ENCODE measurements at regions not wholly inside any gene's neighbourhood (a gene's known extent, or its start where the extent isn't known, plus 50 kb on each side); places are given as distances from the start of the nearest gene placed in this dataset.
"Not testable (repeated sequence)": the region's sequence is repeated elsewhere in the genome, so short reads cannot be mapped to it uniquely, and the experiment has no call there.

DNA sequence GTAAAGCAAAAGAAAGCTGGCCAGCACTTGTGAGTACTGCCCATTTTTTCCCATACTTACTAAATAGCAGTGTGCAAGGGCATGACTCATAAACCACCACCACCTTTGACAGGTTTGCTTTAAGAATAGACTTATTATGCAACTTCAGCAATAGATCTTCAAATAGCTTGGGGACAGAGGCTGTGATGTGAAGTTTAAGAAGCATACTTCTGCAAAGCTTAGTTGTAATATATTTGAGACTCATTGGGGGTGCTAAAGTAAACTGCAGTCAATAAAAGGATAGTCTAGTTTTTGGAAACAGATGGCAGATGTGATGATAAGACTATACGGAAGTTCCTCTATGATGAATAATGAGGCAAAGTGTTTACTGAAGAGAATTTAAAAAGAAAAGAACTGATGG lies 210.0 kb downstream of the PLA2G4A start:
- DNase-seq (ENCODE audit: low spot score) (no peak), ATAC-seq (no peak)

DNA sequence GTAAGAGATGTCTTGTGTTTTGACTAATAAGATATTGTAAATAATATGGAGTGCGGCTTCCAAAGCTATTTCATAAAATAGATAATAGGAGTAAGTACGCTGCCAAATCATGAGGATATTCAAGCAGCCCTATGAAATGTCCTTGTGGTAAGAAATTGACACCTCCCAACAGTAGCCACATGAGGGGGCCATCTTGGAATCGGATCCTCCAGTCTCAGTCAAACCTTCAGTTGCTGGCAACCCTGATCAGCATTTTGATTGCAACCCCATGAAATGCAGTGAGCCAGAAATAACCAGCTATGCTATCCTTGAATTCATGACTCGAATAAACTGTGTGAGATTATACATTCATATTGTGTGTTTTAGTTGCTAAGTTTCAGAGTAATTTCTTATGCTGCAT lies 212.4 kb downstream of the PLA2G4A start:
- no peak for ATAC-seq
- DNase-seq (ENCODE audit: low spot score): no peak

DNA sequence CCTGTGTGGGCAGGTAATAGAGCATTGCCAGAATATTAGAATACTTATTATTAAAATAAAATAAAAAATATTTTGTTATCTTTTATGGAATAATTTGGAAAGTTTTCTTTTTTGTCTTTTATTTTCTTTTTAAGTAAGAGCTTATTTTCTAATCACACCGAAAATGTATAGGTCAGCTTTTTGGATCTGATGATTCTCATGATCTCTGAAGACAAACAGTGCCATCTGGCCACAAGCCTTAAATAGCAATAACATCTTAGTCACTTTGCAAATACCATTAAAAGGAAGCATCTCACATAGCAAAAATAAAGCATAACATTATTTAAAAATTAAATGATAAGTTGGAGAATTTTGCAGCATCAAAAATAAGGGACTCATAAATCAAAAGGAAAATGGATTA lies 213.8 kb downstream of the PLA2G4A start:
- DNase-seq (ENCODE audit: low spot score) (no peak), ATAC-seq (no peak)

DNA sequence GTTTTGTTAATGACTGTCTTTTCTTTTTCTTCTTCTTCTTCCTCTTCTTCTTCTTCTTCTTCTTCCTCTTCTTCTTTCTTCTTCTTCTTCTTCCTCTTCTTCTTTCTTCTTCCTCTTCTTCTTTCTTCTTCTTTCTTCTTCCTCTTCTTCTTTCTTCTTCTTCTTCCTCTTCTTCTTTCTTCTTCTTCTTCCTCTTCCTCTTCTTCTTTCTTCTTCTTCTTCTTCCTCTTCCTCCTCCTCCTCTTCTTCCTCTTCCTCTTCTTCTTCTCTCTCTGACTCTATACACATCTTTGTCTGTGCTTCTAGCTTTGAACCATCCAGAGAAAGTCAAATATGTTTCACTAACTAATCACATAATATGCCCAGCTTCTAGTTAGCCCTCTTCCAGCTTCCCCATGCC lies 214.7 kb downstream of the PLA2G4A start:
- not testable (repeated sequence) for DNase-seq (ENCODE audit: low spot score); ATAC-seq

DNA sequence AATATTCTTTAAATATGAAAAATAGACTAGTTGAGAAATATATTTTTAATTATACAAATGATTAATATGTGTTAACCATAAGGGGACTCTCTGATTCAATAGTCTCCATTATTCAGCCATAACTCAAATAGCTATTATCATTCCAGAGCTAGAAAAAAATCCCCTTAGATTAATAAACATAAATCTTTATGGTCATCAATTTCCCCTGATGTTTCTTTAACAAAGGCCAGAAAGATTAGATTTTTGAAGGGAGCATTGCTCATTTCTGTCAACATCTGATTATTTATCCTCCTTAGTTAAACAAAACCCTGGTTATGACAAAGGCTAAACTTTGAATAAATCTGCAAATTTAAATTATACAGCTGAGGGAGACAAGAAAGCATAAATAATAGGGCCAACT lies 215.7 kb downstream of the PLA2G4A start:
- DNase-seq (ENCODE audit: low spot score): no peak
- no peak for ATAC-seq

DNA sequence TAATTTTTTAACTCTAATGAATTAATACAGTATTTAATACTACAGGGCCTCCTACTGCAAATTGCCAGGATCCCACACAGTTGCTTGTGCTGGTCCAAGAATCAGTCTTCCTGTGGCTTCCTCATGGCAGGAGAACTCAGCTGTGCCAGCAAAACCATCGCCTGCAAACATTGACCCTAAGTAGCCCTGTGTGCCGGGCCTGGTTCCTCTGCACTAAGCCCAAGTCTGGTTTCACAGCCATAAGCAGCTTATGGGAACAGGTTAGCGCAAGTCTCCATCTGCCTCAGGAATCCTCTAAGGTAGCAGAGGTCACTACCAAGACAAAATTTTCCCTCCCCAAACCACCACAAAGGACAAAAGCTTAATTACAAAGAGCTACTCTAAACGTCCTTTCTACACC lies 216.6 kb downstream of the PLA2G4A start:
- ATAC-seq (no peak), DNase-seq (ENCODE audit: low spot score) (no peak)

DNA sequence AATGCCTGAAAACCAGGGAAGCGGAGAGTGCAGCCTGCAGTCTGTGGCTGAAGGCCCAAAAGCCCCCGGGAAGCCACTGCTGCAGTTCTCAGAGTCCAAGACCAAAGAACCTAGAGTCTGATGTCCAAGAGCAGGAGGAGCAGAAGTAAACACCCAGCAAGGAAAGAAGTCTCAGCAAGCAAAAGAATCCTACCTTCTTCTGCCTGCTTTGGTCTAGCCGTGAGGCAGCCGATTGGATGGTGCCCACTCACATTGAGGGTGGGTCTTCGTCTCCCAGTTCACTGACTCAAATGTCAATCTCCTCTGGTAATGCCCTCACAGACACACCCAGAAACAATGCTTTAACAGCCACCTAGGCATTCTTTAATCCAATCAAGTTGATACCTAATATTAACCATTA lies 217.5 kb downstream of the PLA2G4A start:
- DNase-seq (ENCODE audit: low spot score) (no peak), ATAC-seq (no peak)

DNA sequence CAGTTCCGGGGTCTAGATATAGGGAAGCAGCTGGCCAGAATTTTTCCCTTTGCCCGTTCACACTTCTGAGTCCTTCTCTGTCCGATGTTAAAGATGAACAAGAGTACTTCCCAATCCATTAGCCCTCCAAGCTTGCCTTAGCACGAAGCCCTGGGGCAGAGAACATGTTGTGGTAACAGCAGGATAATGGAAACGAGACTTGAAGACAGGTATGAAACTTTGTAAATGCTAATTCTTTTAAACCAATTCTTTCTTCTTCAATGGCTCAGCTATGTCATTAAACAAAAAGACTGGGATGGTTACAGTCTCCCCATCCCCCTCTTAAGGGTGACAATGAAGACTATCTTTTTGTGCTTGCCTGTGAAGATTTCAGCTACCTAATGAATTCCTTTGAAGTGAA lies 218.5 kb downstream of the PLA2G4A start:
- ATAC-seq (no peak), DNase-seq (ENCODE audit: low spot score) (no peak)

DNA sequence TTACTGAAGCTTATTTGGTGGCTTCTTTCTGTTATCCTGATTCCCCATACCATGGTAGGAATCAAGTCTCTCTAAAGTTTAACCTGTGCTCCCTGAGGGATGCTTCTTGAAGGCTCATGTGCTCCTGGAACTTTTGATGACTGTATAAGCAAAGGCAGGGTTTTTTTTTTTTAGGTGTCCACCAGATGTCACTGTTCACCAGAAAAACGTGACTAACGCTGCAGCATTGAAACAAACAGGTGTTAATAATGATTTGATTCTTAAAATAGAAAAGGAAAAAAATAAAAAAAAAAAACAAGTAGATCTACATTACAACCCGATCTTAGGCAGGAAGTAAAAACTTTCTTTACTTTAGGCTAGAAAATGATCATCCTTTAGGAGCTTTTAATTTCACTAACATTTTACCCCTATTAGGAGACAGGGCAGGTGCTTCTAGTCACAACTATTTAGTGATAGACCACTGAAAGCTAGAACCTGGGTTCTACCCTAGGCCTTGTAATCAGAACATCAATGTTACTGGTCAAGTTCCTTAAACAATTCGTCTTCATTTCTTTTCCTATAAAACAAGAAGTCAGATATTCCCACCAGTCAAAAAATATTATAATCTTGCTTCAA lies 223.0 kb downstream of the PLA2G4A start:
- peak; percentile 79 for ATAC-seq
- no peak for DNase-seq (ENCODE audit: low spot score)

DNA sequence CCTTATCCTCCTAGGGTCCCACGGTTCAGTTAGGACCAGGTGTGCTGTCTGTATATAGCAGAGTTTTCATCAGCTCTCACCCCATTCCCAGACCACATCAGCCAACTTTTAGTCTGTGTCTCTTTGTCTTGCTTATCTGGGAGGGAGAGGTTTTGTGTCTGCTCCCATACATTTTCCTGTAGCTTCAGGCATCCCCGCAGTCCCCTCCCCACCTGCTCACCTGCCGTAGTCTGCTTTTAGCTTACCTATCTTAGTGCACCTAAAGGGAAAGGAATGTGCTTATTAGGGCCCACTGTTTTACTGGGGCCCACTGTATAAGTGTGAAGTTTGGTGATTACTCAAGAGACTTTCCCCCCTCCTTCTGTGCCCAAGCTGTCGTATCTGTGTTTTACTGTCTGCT lies 225.1 kb downstream of the PLA2G4A start:
- no peak for DNase-seq (ENCODE audit: low spot score)
- no peak for ATAC-seq

DNA sequence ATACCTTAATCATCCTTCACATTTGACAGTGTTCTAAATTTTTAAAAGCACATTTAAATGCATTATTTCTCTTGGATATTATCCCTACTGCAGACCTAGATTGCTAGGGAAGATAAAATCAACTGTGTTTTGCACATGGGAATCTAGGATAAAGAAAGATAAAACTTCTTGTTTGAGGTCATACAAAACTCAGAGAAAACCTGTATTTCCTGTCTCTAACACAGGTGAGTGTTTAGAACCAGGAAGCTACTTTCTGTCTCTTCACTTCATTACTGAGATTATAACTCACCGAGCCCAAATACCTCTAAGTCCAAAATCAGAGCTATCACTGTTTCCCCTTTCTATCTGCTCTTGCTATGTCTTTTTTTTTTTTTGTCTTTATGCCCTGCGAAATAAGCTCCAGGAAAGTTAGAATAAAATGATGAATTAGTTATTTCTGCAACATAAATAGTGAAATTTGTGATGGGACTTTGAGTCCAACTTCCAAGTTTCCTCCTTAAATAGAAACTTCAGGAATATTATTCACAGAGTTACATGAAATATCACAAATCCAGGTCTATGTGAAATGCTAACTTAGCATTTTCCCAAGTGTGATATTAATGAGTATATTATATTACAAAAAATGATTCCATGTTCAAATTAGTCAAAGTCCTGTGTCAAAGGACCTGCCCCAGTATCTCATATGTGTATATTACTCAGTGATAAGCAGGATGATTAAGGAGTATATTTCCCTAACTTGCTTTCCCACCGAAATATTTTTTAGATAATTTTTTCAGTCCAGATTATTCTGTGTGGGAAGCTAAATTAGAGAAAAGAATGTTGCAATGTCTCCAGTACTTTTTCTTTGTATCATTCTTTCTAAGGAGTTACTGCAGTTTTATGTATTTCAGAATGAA lies 226.4 kb downstream of the PLA2G4A start:
- DNase-seq (ENCODE audit: low spot score) (no peak), ATAC-seq (no peak)

DNA sequence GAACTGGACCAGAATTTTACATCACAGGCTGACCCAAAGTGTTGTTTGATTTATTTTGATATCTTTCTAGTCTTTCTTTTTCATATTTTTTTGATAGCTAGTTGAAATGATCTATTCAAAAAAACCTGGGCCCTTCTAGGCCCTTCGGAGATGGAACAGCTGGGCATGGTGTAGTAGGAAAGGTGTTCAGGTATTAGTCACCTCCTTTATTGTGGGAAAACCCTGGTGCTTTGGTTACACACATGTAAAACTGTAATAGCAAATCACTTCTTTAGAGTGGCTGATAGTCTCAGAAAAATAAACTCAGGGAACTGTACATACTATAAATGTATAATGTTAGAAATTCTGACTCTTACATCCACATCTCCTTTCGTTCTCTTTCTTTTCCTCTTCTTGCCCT lies 234.5 kb downstream of the PLA2G4A start:
- DNase-seq (ENCODE audit: low spot score): no peak
- ATAC-seq: no peak

DNA sequence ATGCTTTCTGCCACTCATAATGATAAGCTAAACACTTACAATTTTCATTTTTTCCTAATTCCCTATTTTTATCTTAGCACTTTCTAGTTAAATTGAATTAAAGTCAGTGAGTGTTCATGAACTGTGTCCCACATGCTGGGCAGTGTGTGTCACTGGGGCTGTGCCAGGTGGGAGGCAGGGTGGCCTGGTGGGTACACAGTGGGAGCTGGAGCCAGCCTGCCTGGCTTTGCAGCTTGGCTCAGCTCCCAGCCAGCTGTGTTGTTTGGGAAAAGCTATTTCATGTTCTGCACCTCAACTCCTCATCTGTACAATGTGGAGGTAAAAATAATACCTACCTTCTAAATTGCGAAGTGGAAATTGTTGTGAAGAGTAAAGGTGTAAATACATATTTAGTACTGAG lies 238.4 kb downstream of the PLA2G4A start:
- no peak for DNase-seq (ENCODE audit: low spot score)
- ATAC-seq: no peak

DNA sequence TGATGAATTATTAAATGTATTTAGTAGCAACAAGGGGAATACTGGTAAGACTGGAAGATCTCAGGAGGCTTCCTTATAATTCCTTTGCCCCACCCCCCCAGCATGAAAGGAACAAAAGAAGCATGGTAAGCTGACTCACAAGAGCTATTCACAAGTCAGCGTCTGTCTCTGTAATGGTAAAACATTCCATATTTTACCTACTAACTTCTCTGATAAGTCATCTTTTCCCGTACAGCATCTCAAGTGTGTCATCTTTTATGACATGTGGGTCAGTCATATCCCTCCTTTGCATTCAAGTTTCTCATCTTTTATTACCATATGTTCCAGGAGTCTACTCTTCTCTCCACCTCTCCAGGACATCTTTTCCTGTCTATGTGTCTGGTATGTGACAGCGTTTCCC lies 241.3 kb downstream of the PLA2G4A start:
- no peak for ATAC-seq
- DNase-seq (ENCODE audit: low spot score): no peak

DNA sequence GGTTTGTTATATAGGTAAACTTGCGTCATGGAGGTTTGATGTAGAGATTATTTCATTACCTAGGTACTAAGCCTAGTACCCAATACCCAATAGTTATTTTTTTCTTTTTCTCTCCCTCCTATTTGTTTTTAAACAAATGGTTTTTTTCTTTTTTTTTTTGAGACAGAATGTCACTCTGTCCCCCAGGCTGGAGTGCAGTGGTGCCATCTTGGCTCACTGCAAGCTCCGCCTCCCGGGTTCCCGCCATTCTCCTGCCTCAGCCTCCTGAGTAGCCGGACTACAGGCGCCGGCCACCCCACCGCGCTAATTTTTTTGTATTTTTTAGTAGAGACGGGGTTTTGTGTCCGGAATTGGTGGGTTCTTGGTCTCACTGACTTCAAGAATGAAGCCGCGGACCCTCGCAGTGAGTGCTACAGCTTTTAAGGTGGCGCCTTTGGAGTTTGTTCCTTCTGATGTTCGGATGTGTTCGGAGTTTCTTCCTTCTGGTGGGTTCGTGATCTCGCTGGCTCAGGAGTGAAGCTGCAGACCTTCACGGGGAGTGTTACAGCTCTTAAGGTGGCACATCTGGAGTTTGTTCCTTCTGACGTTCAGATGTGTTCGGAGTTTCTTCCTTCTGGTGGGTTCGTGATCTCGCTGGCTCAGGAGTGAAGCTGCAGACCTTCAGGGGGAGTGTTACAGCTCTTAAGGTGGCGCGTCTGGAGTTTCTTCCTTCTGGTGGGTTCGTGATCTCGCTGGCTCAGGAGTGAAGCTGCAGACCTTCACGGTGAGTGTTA lies 243.7 kb downstream of the PLA2G4A start:
- not testable (repeated sequence) for ATAC-seq; DNase-seq (ENCODE audit: low spot score)

DNA sequence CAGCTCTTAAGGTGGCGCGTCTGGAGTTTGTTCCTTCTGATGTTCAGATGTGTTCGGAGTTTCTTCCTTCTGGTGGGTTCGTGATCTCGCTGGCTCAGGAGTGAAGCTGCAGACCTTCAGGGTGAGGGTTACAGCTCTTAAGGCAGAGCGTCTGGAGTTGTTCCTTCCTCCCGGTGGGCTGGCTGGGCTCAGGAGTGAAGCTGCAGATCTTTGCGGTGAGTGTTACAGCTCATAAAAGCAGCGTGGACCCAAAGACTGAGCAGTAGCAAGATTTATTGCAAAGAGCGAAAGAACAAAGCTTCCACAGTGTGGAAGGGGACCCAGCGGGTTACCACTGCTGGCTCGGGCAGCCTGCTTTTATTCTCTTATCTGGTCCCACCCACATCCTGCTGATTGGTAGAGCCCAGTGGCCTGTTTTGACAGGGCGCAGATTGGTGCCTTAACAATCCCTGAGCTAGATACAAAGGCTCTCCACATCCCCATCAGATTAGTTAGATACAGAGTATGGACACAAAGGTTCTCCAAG lies 244.3 kb downstream of the PLA2G4A start:
- not testable (repeated sequence) for DNase-seq (ENCODE audit: low spot score); ATAC-seq

DNA sequence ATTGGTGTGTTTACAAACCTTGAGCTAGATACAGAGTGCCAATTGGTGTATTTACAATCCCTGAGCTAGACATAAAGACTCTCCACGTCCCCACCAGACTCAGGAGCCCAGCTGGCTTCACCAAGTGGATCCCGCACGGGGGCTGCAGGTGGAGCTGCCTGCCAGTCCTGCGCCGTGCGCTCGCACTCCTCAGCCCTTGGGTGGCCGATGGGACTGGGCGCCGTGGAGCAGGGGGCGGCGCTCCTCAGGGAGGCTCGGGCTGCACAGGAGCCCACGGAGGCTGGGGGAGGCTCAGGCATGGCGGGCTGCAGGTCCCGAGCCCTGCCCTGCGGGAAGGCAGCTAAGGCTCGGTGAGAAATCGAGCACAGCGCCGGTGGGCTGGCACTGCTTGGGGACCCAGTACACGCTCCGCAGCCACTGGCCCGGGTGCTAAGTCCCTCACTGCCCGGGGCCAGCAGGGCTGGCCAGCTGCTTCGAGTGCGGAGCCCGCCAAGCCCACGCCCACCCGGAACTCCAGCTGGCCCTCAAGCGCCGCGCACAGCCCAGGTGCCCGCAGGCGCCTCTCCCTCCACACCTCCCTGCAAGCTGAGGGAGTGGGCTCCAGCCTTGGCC lies 245.0 kb downstream of the PLA2G4A start:
- not testable (repeated sequence) for ATAC-seq; DNase-seq (ENCODE audit: low spot score)

DNA sequence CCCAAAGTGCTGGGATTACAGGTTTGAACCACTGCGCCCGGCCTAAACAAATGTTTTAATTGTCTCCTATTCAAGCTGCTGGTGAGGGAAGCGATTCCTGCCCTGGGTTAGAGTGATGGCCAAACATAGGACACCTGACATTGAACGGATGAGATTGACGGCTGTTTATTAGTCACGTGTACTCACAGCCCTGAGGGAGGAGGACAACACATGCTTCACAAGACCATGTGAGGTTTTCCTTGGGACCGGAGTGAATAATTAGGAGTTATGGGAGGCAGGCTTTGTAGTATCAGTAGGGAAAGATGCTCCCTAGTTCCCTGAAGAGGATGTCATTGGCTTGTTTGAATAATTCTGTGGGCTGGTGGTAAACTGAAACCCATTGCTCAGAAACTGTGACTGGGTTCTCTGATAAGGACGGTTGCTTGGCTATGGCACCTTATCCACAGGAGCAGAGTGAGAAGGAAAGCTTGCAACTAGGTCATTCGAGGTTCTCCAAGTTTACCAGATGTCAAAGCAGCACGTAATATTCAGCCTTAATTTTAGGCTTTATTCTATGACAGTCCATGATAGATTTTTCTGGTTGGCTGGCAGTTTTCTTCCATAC lies 245.8 kb downstream of the PLA2G4A start:
- ATAC-seq: no peak
- no peak for DNase-seq (ENCODE audit: low spot score)

DNA sequence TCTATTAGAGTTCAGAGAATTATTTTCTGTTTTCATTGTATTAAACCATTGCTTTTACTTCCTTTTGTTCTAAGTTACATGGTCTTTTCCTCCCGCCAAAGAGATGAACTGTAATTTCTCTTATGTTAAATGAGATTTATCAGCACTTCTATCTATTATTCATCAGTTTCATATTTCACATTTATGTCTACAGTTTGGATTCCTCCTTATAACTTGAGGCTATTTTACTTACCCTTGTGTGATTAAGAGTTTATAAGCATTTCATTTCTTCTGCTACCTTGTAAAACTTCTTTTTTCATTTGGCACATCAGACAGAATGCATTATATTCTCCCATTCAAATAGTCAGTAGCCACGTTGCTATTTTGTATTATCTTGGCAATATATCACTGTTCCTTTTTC lies 248.2 kb downstream of the PLA2G4A start:
- ATAC-seq (no peak), DNase-seq (ENCODE audit: low spot score) (no peak)

DNA sequence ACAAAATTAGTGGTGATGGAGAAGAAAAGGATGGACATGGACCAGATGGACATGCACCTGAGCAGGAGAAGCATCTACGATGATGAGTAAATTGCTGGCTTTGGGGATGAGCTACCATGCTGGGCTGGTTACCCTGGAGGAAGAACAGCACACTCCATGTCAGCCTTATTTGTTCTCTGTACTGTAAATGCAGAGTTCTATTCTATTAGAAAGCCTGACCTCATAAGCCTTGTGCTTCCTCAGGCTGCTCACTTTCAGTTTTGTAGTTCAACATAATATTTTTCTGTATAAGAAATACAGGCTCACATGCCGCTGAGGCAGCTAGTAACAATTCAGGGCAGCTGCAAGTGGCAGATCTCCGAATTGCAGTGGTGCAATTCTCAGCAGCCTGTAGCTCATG lies 249.6 kb downstream of the PLA2G4A start:
- ATAC-seq (no peak), DNase-seq (ENCODE audit: low spot score) (no peak)

DNA sequence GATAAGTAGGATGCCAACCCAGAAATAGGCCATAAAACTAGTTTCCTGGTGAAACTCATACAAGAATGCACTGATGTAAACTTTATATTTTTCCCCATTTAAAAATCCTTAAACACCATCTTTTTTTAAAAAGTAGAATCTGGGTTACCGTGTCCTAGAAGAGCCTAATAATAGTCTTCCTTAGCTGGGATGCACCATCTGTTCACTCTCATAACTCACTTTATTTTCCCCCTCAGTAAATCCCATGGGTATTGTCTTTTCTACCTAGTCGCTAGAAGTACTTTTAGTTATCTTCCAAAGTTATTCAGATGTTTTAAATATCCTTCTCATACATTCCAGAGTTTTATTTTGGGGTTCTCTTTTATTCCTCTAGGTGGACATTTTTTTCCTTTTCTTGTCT lies 250.2 kb downstream of the PLA2G4A start:
- ATAC-seq (no peak), DNase-seq (ENCODE audit: low spot score) (no peak)

Measured in left lobe of liver (tissue), 2 donors.